Upper lobe of right lung (tissue), 1 donor: ENCODE measurements at regions not wholly inside any gene's neighbourhood (a gene's known extent, or its start where the extent isn't known, plus 50 kb on each side); places are given as distances from the start of the nearest gene placed in this dataset.

Experiments used
- ATAC-seq: fragments of 200-7000 bp; cut with Tn5 transposase; one replicate; pipeline ENCODE4 v1.9.1; 2020; ENCODE audit warnings: mild to moderate bottlenecking, moderate library complexity
- DNase-seq: peaks from one replicate; pipeline ENCODE4 v3.0.0-alpha.2; 2020
- H3K27ac ChIP-seq: fragments of 200-600 bp; one replicate; pipeline ENCODE4 v1.8.0; 2022
- H3K27me3 ChIP-seq: fragments of 200-600 bp; one replicate; pipeline ENCODE4 v1.8.0; 2022; ENCODE audit warnings: mild to moderate bottlenecking
- H3K36me3 ChIP-seq: fragments of 200-600 bp; one replicate; pipeline ENCODE4 v1.8.0; 2022
- H3K4me1 ChIP-seq: fragments of 200-600 bp; one replicate; pipeline ENCODE4 v1.8.0; 2022
- H3K4me3 ChIP-seq: fragments of 200-600 bp; one replicate; pipeline ENCODE4 v1.8.0; 2022; ENCODE audit warnings: mild to moderate bottlenecking
- H3K9me3 ChIP-seq: fragments of 200-600 bp; one replicate; pipeline ENCODE4 v1.8.0; 2022
- intact Hi-C: fragments of 100-400 bp; cut with DNase I; formaldehyde crosslinking; loops from one replicate; pipeline ENCODE4 v1.11.0; 2022
- TF ChIP-seq, protein P1 (sequence below): fragments of 200-600 bp; IDR thresholded peaks from one replicate; pipeline ENCODE4 v1.8.0; 2022; ENCODE audit warnings: antibody characterized with exemption
- donor health status: DM: no; HTN: yes; CAD: no; lungs with severe emphysema.

DNA sequence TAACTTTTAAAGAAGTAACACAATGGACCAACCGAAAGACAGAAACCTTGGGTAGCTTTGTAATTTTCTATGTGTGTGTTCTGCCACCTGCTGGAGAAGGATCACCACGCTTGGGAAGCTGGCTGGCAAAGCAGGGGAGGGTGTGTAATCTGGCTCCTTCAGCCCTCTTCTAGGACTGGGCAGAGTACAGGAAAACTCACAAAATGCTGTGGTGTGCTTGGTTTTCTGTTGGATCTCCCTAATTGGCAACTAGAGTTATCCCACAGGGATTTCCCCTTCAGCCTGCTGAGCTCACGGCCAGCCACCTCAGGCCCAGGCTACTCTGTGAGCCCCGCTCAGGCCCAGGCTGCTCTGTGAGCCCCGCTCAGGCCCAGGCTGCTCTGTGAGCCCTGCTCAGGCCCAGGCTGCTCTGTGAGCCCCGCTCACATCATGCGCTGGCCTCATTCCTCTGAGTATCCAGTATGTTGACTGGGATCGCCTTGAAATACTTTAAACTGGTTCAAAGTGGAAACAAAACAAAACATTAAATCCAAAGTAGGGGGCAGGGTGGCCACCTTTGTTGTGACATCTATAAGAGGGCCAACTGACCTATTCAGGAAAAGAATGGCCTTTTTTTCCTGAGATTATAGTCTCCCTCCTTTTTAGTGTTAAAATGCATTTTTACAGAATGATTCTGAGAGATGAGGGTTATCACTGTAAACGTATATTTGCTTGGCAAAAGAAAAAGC, 52.0 kb upstream of the RNU6-8 start:
- no peaks in the 10 kb centered on the region for H3K9me3 ChIP-seq
- H3K4me3 ChIP-seq: no peak overlapping the region
- DNase-seq (no peak), ATAC-seq (peak; percentile 91)
- TF ChIP-seq, protein P1, sequence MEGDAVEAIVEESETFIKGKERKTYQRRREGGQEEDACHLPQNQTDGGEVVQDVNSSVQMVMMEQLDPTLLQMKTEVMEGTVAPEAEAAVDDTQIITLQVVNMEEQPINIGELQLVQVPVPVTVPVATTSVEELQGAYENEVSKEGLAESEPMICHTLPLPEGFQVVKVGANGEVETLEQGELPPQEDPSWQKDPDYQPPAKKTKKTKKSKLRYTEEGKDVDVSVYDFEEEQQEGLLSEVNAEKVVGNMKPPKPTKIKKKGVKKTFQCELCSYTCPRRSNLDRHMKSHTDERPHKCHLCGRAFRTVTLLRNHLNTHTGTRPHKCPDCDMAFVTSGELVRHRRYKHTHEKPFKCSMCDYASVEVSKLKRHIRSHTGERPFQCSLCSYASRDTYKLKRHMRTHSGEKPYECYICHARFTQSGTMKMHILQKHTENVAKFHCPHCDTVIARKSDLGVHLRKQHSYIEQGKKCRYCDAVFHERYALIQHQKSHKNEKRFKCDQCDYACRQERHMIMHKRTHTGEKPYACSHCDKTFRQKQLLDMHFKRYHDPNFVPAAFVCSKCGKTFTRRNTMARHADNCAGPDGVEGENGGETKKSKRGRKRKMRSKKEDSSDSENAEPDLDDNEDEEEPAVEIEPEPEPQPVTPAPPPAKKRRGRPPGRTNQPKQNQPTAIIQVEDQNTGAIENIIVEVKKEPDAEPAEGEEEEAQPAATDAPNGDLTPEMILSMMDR: peak; percentile 72
- H3K27me3 ChIP-seq: no peaks in the 10 kb centered on the region
- intact Hi-C loops: loop anchor here (10.0 kb wide), 1 partner anchor 320 kb away; no protein-coding TSS in a partner anchor
- H3K27ac ChIP-seq: no peak overlapping the region
- peaks cover 9% of the 10 kb centered on the region for H3K4me1 ChIP-seq
- H3K36me3 ChIP-seq: no peaks in the 10 kb centered on the region

DNA sequence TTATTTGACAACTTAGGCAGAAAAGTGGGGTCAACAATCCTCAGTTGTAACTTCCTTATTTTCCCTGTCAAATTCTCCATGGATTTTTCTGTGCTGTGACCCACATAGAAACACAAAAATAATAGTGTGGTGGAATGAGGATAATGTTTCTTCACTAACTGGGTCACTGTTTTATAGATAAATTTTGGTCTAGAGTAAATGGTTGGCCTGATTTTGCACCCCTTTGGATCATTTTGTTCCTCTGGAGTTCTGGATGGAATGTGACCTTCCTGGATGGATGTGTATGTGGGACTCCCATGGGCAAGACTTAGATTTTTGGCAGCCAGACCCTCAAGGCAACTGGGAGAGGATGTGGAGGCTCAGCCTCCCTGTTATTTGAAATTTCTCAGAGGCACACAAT, 52.7 kb upstream of the RNU6-8 start:
- Histone ChIP-seq H3K27ac (no peak overlapping the region), H3K27me3 (no peaks in the 10 kb centered on the region), H3K36me3 (no peaks in the 10 kb centered on the region), H3K4me3 (no peak overlapping the region), H3K9me3 (no peaks in the 10 kb centered on the region), H3K4me1 (peaks cover 9% of the 10 kb centered on the region)
- ATAC-seq (no peak), DNase-seq (no peak)
- TF ChIP-seq, protein P1: no peak
- intact Hi-C loops: loop anchor here (10.0 kb wide), 1 partner anchor 321 kb away; no protein-coding TSS in a partner anchor

DNA sequence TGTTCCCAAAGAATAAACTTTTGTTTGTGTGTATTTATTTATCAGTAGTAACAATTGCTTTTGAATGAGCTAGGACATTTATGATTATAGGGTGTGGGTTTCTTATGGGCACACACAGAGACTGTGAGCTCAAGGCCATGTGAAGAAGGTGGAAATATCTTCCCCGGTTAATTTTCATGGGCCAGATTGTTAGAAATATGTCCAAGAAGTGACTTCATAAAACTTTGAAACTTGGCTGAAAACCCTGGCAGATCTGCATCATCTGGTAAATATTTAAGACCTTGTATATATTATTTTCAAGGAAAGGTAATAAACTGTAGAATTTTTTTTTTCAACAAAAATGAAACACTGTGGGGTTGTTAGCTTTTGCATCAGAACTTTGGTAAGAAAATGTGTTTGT, 53.5 kb upstream of the RNU6-8 start:
- peaks cover 9% of the 10 kb centered on the region for H3K4me1 ChIP-seq
- no peaks in the 10 kb centered on the region for H3K27me3 ChIP-seq
- intact Hi-C loops: loop anchor here (10.0 kb wide), 1 partner anchor 322 kb away; no protein-coding TSS in a partner anchor
- H3K4me3 ChIP-seq: no peak overlapping the region
- H3K9me3 ChIP-seq: no peaks in the 10 kb centered on the region
- no peak overlapping the region for H3K27ac ChIP-seq
- TF ChIP-seq, protein P1: no peak
- H3K36me3 ChIP-seq: no peaks in the 10 kb centered on the region
- ATAC-seq (no peak), DNase-seq (no peak)

DNA sequence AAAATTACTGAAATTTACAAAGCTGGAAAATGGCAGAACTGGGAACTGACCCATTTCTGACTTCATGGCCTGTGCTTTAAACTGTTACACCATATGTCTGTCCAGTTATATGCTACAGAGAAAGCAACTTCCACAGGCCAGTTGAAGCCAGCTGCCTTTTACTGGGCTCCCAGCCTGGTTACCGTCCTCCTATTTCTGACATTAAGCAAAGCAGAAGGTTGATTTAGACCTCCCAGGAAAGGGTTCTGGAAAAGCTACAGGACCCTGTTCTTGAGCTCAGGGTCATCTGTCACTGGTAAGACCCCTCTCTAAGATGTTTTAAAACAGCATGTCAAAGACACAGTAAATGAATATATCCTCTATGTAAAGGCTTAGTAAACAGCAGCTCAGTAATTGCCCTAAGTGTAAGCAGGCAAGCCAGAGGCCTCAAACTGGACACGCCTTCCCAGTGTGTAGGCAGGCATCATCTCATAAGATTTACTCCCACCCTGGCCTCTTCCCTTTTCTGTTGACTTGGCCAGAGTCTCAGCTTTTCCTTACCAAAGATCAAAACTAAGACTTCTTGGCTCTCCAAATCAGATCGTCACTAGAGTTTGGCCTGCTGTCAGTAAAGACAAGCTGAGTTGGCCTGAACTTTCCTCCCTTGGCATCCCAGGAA, 55.4 kb upstream of the RNU6-8 start:
- TF ChIP-seq, protein P1: no peak
- DNase-seq (no peak), ATAC-seq (no peak)
- Histone ChIP-seq H3K27ac (no peak overlapping the region), H3K4me1 (peaks cover 9% of the 10 kb centered on the region), H3K27me3 (no peaks in the 10 kb centered on the region), H3K36me3 (no peaks in the 10 kb centered on the region), H3K9me3 (no peaks in the 10 kb centered on the region), H3K4me3 (no peak overlapping the region)
- intact Hi-C loops: loop anchor here (10.0 kb wide), 1 partner anchor 324 kb away; no protein-coding TSS in a partner anchor

DNA sequence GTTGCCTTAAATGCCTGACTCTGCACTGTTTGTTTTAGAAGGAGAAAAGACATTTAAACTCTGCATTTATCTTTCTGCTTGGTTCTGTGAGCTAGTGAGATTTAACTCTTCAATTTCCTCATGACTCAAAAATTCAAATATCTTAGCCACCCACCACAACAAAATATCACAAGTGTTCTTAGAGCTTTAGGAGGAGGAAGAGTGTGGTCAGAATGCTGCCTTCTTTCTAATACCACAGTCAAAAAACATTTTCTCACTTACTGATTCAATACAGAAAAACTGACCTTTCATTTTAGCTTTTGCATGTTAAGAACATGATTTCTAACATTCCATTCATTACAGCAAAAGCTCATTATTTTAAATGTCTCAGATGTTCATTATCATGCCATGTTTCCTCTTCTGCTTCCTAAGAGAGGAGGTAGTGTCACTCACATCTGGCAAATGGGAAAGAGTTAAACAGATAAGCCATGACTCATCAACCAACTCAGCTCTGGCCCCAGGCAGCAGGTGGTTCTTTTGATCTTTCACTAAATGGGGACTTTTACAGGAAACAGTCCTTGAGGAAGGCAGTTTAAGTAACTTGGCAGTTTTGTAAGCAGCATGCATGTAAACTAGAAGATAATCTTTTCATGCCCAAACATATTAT, 56.4 kb upstream of the RNU6-8 start:
- ATAC-seq: no peak
- TF ChIP-seq, protein P1: no peak
- Histone ChIP-seq H3K27me3 (no peaks in the 10 kb centered on the region), H3K4me1 (peaks cover 9% of the 10 kb centered on the region), H3K36me3 (no peaks in the 10 kb centered on the region), H3K27ac (no peak overlapping the region), H3K9me3 (no peaks in the 10 kb centered on the region), H3K4me3 (no peak overlapping the region)
- intact Hi-C loops: loop anchor here (10.0 kb wide), 1 partner anchor 325 kb away; no protein-coding TSS in a partner anchor
- DNase-seq: no peak
